Neural cell (in vitro differentiated cells): ENCODE measurements at regions not wholly inside any gene's neighbourhood (a gene's known extent, or its start where the extent isn't known, plus 50 kb on each side); places are given as distances from the start of the nearest gene placed in this dataset.

Source experiments
- EP300 ChIP-seq: fragments of 450-650 bp; conservative IDR thresholded peaks from 2 replicates; pipeline ENCODE4 v1.6.1; 2014; ENCODE audit warnings: antibody characterized with exemption, mild to moderate bottlenecking, moderate library complexity; ENCODE audit not compliant: poor library complexity, severe bottlenecking
- EZH2 ChIP-seq: fragments of 200-600, 300-800 bp; shearing (Covaris generic), sonication (generic); IDR thresholded peaks from 2 replicates; pipeline ENCODE4 v1.6.1; 2014; ENCODE audit warnings: antibody characterized with exemption, low read length, borderline replicate concordance, mild to moderate bottlenecking; ENCODE audit not compliant: insufficient read depth, poor library complexity, severe bottlenecking
- MXI1 ChIP-seq: fragments of 450-650 bp; conservative IDR thresholded peaks from 2 replicates; pipeline ENCODE4 v1.6.1; 2014; ENCODE audit warnings: antibody characterized with exemption, mild to moderate bottlenecking; ENCODE audit not compliant: poor library complexity, severe bottlenecking
- POLR2AphosphoS5 ChIP-seq: IDR thresholded peaks from 2 replicates; pipeline ENCODE4 v1.6.1; 2012
- SMC3 ChIP-seq: fragments of 450-650 bp; conservative IDR thresholded peaks from 2 replicates; pipeline ENCODE4 v1.6.1; 2014; ENCODE audit warnings: antibody characterized with exemption, mild to moderate bottlenecking, moderate library complexity; ENCODE audit not compliant: poor library complexity
- TAF1 ChIP-seq: IDR thresholded peaks from 2 replicates; pipeline ENCODE4 v1.6.1; 2012; ENCODE audit warnings: low read depth
- TF ChIP-seq, protein P1 (sequence below): fragments of 450-650 bp; IDR thresholded peaks from 2 replicates; pipeline ENCODE4 v1.5.1; 2014; ENCODE audit warnings: antibody characterized with exemption, mild to moderate bottlenecking, moderate library complexity; ENCODE audit not compliant: poor library complexity, severe bottlenecking

DNA sequence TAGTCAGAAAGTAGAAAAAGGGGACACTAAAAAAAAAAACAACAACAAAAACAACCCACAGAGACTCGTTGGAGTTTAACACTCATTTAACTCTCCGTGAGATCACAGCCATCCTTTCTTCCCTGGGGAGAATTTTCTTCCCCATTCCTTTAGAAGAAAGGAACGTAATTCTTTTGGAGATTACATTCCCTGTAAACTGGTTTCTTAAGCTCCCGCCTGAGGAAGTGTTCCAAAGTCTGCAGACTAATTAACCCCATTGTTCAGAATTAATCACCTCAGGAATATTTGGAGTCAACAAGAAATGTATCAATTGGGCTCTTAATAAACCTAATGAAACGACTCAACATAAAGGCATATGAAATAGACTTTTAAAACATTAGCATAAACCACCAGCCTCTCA is 228.2 kb upstream of the CSF3R start:
- TF ChIP-seq TAF1, result no peak
- TF ChIP-seq, protein P1, sequence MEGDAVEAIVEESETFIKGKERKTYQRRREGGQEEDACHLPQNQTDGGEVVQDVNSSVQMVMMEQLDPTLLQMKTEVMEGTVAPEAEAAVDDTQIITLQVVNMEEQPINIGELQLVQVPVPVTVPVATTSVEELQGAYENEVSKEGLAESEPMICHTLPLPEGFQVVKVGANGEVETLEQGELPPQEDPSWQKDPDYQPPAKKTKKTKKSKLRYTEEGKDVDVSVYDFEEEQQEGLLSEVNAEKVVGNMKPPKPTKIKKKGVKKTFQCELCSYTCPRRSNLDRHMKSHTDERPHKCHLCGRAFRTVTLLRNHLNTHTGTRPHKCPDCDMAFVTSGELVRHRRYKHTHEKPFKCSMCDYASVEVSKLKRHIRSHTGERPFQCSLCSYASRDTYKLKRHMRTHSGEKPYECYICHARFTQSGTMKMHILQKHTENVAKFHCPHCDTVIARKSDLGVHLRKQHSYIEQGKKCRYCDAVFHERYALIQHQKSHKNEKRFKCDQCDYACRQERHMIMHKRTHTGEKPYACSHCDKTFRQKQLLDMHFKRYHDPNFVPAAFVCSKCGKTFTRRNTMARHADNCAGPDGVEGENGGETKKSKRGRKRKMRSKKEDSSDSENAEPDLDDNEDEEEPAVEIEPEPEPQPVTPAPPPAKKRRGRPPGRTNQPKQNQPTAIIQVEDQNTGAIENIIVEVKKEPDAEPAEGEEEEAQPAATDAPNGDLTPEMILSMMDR, result no peak
- no peak for TF ChIP-seq SMC3
- TF ChIP-seq EZH2, result no peak
- TF ChIP-seq POLR2AphosphoS5, result no peak
- no peak for TF ChIP-seq EP300
- TF ChIP-seq MXI1, result no peak
